GM21381 (cell line): ENCODE measurements at regions not wholly inside any gene's neighbourhood (a gene's known extent, or its start where the extent isn't known, plus 50 kb on each side); places are given as distances from the start of the nearest gene placed in this dataset.

Experiments used
- ATAC-seq: cut with Tn5 transposase; IDR thresholded peaks from one replicate; pipeline ENCODE4 v1.9.1; 2021; ENCODE audit warnings: mild to moderate bottlenecking, moderate library complexity; ENCODE audit not compliant: unreplicated experiment

DNA sequence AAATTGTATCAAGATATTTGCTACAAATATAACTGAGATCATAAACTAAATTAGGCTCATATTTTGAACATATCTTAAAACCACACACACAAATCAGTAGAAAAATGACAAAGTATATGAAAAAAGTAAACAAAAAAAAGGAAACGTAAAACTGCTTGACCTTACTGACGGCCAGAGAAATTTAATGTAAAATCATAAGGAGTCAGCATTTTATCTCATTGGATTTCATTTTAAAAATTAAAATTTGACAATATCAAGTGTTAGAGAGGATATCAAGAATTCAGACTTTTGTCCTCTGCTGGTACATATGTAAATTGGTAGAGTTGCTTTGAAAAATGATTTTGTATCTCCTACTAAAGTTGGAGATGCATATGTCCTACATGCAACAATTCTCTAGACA lies 209.2 kb upstream of the ZC3H15 start:
- ATAC-seq: no peak

DNA sequence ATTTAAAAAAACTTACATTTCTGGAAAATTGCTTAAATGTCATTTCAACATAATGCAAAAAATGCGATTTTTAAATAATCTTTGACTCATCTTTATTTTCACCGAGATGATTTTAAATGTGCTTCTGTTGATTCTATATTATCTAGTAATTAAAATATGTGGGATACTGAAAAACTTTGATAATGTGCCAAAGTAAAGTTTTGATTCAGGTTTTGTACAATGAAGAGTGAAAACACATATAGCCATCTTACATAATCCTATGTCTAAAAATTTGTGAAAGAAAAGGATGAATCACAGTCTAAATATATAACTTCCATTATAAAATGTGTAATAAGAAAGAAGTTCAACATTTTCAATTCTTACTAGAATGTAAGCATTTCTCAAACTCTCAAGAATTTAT lies 204.3 kb upstream of the ZC3H15 start:
- ATAC-seq: no peak

DNA sequence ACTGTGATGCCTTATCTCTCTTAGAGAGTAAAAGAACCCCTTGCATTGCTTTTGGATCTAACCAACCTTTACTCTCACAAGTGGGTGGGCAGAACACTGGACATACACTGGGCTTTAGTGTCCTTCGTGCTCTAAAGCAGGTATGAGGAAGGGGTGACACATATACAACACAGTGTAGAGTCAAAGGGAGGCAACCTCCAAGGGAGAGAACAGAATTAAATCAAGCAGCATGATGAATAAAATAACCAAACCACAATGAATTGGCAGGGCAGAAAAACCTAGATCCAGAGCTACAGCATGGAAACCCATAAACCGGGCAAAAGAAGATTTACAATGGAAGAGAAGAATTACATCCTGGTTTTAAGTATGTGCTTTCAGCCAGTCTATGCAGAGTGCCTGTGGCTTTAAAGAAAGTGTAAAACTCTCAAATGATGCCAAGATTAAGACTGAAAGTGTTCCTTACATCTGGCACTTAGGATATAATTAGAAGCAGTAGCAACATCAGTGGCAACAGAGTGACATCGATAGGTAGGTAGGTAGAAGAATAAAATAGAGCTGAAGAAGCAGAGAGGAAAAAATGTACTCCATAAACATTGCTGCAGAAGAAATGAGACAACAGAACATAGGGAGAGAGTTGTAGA lies 191.7 kb upstream of the ZC3H15 start:
- ATAC-seq: no peak

DNA sequence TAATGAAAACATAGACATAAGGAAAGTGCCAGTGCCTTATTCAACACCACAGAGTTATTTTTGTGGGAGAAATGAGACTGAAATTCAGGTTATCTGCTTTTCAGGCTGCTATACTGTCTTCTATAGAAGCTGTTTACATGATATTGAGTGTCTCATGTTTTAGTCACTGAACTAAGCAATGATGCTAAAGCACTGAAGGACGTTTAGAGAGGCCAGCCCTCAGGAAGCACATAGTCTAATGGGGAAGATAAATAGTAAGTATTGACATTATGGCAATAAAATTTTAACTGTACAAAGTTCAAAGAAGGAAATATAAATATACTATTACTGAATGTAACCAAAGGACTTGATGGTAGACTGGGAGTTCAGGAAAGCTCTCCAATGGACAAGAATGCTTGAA lies 186.4 kb upstream of the ZC3H15 start:
- ATAC-seq: no peak

DNA sequence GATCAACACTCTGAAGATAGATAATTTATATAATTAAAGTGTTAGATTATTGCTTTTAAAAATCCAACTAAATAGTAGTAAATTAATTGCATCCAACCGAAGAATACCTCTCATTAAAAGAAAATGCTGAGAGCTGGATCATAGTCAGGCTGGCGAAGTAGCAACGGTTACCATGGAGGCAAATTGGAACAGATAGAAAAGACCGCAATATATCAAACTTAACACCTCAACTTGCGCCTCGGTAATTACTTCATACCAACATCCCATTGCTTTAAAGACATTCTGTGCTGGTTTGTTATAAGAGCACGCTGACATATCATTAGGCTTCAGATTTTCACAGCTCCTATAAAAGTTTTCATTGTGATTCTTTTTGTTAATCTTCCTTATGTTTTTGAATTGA lies 183.8 kb upstream of the ZC3H15 start:
- no peak for ATAC-seq

DNA sequence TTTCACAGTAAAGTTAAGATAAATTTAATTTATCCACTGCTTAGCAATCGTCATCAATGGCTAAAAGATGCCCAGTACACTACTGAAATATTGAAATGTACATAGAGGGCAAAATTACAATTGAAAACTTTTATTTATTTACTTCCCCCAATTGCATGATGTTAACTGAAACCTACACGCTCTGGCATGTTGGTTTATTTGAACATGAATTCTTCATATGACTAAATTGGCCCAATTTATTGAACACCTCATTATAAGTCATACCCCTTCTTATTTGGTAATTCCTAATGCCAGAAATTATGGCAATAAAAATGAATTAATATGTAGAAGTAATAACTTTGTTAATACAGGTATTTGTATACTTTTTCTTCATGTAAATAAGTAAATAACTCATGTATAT lies 183.0 kb upstream of the ZC3H15 start:
- ATAC-seq: no peak

DNA sequence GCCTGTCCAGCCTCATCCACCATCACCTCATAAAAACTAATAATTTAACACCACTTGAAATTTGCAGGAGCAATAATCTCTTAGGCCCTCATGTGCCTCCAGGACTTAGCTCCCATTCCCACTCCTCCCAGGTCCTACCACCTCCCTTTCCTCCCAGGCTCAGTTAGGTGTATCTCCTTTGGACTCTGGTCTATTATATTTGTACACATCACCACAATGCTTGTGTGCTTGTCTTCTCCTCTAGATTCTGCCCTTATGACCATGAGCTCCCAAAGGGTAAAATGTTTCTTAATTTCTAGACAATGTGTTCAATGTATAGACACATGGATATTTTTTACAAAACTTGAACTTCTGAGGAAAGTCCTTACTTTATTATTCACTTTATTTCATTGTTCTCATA lies 182.0 kb upstream of the ZC3H15 start:
- no peak for ATAC-seq

DNA sequence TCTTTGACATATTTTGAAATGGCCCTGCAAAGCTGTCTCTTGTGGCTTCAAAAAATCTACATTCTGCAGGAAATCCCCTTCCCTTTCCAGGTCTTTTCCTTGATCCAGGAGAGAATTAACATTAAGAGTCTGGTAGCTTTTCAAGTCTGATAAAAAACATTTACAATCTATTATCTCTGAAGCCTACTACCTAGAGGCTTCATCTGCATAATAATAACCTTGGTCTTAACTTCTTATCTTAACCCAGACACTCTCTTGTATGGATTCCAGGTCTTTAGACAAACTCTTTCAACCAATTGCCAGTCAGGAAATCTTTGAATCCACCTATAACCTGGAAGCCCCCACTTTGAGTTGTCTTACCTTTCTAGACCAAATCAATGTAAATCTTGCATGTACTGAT lies 179.3 kb upstream of the ZC3H15 start:
- ATAC-seq: no peak

DNA sequence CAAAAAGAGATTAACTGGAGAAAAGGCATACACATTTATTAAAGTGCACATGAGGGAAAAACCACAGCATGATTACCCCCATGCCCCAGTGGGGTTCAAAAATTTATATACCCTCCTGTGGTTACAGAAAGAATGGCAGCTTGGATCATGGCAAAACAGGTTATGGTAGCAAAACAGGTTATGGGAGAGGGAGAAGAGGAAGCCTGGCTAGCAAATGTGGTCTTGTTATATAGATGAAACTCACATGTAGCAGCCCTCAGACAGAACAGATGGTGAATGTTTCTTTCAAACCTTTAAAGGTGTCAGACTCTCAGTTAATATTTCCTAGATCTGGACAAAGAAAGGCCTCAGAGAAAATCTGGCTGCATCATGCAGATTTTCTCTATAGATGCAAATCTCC lies 178.2 kb upstream of the ZC3H15 start:
- ATAC-seq: peak; percentile 59

DNA sequence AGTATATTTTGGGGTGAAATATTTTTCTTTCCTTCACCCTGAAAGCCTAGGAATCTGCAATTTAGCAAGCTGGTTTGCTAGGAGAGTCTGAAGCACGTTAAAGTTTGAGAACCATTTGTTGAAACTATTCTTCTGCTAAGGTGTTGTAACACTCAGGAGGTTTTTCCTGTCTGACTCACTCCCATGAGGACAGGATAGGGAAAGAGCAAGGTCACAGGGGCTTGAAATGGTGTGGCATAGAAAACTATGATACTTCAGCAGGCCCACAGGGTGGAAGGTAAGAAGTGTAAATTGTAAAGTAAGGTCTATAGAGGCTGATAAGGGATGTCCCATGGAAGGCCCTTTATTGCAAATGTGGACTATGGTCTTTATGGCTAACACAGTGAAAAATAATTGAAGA lies 177.7 kb upstream of the ZC3H15 start:
- peak; percentile 18 for ATAC-seq

DNA sequence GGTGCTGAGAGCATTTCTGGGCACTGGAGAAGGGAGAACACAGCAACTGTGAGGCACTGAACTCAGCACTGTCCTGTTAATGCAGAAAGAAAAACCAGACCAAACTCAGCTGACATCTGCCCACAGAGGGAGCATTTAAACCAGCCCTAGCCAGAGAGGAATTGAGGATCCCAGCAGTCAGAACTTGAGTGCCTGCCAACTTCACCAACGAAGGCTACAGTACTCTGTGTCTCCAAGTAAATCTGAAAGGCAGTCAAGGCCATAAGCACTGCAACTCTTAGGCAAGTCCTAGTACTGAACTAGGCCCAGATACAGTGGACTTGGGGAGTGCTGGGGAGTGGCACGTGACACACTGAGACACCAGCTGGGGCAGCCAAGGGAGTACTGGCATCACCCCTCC lies 176.2 kb upstream of the ZC3H15 start:
- no peak for ATAC-seq

DNA sequence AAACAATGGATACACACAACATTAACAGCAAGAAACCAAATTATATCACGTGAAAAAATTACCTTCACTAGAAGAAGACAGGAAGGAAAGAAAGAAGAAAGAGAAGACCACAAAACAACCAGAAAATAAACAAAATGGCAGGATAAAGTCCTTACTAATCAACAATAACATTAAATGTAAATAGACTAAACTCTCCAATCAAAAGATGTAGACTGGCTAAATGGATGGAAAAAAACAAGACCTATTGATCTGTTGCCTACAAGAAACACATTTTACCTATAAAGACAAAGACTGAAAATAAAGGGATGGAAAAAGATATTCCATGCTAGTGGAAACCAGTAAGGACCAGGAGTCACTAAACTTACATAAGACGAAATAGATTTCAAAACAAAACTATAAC lies 167.0 kb upstream of the ZC3H15 start:
- no peak for ATAC-seq

DNA sequence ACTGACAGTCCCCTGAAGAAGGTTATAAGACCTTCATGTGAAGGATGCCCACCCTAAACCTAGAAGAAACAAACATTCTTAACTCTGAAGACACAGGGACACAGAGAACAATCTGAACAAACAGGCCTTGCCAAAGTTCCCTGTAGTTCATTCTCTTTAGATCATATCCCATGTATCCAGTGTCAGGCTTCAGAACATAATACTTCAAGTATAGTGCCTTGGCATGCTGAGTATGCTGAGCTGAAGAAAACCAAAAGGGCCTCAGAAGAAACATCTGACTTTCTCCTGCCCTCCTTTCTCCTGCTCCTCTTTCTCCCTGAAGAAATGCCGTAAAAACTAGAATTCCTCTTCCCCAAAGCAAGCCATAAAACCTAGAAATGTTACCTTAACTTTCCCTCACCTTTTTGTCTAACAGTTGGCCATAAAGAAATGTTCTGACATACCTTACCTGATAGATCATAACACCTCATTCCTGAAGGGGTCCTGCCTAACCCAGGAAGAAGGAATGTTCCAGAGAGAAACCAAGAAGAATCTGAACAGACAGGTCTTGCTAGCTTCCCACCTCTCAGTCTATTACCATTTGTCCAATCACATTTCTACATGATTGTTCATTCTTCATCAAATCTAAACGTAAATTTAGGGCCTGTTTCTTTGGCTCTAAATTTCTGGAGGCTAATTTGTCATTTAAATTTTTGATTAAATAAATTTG lies 160.1 kb upstream of the ZC3H15 start:
- no peak for ATAC-seq

DNA sequence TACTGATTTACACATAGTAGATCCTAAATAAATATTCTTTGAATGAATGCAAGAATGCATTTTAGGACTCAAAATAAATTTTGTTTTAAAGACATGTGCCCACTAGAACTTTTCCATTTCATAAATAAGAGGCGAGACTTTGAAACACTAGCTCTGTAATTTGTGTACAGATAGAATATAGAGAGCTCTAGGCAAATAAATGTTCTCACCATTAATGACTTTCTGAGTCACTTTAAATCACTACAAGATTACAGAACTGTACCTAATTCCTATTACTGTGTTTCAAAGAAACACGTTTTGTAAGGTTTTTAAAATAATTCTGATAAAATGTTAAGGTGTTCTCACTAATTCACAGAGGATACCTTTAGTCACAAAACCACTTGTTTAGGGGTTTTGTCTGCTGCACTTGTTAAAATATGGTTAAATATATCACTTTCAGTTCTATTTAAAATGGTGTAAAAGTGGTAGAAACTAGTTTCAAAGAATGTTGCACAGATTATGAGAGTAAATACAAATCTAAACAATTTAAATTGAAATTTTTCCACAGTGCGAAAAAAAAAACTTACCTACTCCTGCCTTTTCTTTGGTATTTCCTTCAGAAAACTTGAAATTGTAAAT lies 158.7 kb upstream of the ZC3H15 start:
- peak; percentile 87 for ATAC-seq

DNA sequence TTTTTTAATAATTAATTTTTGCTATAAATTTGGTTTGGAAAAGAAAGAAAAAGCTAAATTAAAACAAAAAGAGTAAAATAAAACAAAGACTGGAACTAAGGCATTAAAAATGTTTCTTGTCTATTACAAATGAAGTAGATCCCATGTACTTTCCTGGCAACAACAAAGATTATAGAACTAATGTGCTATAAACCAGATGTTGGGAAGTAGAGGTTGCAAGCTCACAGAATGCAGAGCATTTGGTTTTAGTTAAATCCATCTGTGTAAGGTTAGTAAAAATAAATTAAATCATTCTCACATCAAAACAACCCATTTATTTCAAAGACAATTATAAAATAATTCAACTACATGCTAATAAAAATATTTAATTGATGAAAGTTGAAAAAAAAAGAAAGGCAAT lies 157.2 kb upstream of the ZC3H15 start:
- no peak for ATAC-seq

DNA sequence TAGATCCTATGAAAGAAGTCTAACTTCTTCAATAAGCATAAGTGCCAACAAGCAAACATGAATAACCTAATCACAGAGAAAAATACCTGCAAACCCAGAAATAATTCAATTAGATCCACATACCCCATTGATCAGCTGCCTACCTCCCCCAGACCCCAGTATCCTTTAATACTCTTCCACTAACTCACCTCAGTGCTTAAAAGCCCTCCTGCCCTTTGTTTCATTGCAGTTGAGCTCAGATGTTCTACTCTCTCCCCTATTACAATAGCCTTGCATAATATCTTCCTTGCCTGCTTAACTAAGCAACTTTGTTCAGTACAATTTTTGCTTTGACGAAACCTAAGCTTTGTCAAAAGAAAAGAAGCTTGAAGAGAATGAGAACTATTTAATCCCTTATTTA lies 156.0 kb upstream of the ZC3H15 start:
- no peak for ATAC-seq

DNA sequence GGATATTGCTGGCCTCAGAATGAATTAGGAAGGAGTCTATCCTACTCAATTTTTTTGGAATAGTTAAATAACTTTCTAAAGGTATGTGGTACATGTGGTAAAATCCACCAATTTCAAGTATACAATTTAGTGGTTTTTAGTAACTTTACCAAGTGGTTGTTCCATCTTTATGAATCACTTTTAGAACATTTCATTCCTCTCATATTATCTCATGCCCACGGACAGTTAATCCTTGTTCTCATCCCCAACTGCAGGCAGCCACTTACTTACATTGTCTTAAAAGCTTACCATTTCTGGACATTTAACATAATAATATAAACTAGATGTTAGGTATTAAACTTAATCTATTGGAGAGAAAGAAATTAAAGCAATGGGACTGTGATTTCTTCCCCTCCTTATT lies 146.3 kb upstream of the ZC3H15 start:
- ATAC-seq: no peak

DNA sequence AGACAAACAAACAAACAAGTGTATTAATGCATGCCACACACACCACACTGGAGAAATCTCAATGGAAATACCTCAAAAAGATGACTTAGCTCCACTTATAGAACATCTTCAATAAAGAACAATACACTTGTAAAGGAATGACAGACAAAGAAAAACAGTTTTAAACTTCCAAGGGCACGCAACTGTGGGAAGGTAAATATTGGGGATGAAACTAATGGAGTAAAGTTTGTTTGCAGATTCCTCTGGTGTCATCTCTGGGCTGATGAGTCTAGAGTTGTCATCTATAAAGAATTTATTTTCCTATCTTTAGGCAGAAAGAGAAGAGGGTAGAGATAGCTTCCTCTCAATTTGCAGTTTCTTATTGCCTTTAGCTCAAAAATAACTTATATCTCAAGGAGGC lies 144.0 kb upstream of the ZC3H15 start:
- ATAC-seq: no peak

DNA sequence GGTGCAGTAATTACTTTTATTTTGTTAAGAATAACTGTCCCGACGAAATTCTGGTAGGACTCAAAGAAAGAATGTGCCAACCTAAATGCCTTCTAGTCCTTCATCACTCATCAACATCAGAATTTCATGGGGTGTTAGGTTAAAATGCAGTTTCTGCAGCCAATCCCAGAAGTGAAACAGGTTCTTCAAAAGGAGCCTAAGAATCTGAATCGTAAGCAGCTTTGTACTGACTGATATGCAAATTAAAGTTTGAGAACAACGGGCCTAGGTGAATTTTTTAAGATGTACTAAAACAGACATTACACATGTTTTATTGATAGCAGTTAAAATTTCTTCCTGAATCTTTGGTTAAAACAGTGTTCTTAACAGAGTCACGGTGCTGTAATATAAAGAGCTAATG lies 140.3 kb upstream of the ZC3H15 start:
- no peak for ATAC-seq

DNA sequence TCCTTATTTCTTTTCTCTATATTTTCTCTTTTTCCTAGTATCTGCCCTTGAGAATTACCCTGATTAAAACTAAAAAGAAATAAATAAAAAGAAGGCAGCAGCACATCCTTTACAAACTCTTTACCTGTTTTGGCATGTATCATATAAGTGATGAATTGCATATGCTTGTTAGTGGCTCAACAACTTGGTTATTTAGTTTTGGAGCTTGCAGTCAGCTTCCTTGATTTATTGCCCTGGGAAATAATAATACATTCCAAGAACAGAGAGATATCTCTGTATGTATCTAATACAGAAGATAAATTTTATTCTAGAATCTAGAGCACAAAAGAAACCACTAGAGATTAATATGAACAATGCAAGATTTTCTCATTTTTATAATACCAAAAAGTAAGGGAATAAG lies 139.8 kb upstream of the ZC3H15 start:
- ATAC-seq: no peak

DNA sequence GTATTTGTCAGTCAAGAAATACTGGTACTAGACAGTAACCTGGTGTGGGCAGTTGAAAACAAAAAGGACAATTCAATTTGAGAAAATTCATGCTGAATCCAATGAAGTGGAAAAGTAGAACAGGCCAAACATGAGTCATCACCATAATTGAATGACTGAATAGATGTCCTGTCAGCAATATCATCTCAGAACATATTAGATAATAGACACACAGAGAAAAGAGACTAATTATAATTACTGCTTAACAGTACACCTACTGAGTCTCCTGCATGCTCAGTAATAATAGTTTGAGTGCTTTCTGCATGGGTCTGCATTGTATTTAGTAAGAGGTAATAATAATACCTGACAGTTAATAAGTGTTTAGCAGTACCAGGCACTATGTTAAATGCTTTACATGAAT lies 138.6 kb upstream of the ZC3H15 start:
- ATAC-seq: no peak

DNA sequence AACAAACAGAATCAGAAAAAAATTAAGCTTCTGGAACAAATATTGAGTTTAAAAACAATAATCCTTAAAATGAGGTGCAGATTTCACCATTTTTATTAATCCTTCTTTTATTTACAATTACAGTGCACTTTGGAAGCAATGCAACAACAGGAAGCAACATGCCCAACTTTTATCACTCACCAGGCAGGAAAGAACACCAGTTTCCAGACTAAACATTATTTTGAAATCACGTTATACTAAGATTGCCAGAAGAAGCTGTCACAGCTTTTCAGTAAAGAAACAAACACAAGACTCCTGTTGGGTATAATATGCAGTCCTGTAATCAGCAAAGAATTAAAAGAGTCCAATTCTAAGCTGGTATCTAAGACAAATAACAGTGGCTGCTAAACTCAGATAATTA lies 137.9 kb upstream of the ZC3H15 start:
- ATAC-seq: no peak

DNA sequence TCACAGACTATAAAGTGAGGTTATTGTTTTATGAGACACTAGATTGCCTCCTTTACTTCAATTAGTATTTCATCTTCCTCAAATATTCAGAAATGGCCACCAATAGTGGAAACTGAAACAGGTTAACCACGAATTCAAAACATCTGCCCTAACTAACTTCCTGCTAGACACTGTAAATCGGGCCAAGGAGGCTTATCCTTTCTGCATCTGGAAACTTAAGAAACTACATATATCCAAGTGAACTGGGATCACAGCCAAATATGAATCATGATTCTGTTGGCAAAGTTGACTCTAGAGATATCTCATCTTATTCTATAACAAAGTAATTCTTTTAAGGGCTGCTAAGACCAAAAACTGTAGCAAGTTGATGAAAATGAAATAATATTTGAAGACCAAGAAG lies 136.6 kb upstream of the ZC3H15 start:
- peak; percentile 46 for ATAC-seq
